ENCODE measurements at regions not wholly inside any gene's neighbourhood (a gene's known extent, or its start where the extent isn't known, plus 50 kb on each side); places are given as distances from the start of the nearest gene placed in this dataset.

DNA sequence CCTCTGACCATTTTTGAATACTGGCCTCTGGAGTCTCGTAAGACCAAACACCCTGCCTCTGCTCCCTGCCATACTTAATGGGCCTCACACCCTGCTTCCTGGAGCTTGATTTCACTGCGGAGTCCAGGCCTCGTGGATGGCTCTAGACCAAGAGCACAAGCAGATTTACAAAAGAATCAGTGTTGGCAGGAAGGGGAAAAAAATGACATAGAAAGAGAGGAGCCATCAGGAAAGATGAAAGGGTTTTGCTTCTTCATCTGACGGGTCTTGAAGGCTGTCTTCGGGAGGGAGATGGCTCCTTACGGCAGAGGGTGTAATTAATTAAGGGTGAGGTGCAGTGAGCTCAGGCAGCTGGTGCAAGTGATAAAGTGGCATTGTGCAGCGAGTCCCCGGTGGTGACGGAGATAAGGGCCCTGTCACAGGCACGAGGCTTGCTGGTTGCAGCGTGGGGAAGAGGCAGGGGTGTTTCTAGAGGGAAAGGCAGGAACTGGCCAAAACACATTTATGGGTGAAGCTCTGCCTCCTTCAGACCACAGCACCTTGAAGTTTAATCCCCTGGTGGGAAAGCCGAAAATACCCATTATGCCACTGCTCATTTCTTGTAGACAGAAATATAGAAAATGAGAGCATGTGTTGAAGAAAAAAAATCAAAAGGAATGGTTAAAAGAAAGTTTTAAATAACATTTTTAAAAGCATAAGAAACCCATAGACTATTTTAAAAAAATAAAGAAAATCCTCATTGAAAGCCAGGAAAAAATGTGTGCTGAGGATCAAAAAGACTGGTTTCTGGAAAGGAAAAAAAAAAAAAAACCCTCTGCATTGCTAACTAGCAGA is 128.6 kb upstream of the LRFN2 start:
- no peak for TF ChIP-seq GATA3 (IDR thresholded peaks at IDR 0.05; ENCODE audit: low read depth, low read length)
- peak; percentile 65; the same call in 1 of the 2 replicates for TF ChIP-seq GATA2 (IDR thresholded peaks at IDR 0.05; ENCODE audit: low read depth, low read length)

Measured in SH-SY5Y (cell line).